ENCODE measurements at regions not wholly inside any gene's neighbourhood (a gene's known extent, or its start where the extent isn't known, plus 50 kb on each side); places are given as distances from the start of the nearest gene placed in this dataset.

- no peak for TF ChIP-seq EZH2 (IDR thresholded peaks at IDR 0.05; ENCODE audit: low read length, missing control alignments)
- Histone ChIP-seq H3K27ac (ENCODE audit: insufficient read depth, low read length) (no peak overlapping the region), H3K36me3 (ENCODE audit: control insufficient read depth, insufficient read depth, low read length) (no peaks in the 10 kb centered on the region), H3K4me1 (ENCODE audit: control insufficient read depth, extremely low read depth, insufficient read depth, low read length) (no peaks in the 10 kb centered on the region), H3K4me2 (ENCODE audit: extremely low read depth, insufficient read depth, low read length) (no peak overlapping the region), H2AFZ (ENCODE audit: low read length) (no peak overlapping the region), H3K9me3 (ENCODE audit: control insufficient read depth, insufficient read depth, low read depth, low read length) (no peaks in the 10 kb centered on the region), H3K27me3 (ENCODE audit: control insufficient read depth, insufficient read depth, low read length) (no peaks in the 10 kb centered on the region), H4K20me1 (ENCODE audit: control insufficient read depth, extremely low read depth, insufficient read depth, low read length) (no peaks in the 10 kb centered on the region), H3K4me3 (replicated peaks in 1 of 4; ENCODE audit: control extremely low read depth in 1 of 4, insufficient read depth in 1 of 4, low read depth in 3 of 4, low read length in 4 of 4) (no peak overlapping the region), H3K9ac (ENCODE audit: insufficient read depth, low read length) (no peak overlapping the region), H3K79me2 (ENCODE audit: control insufficient read depth, insufficient read depth, low read length) (no peaks in the 10 kb centered on the region)
- no peak for DNase-seq (ENCODE audit: low read depth in 2 of 2)
Observed at GRCh38 chr2:191545361-191545760, 132.6 kb upstream of the NABP1 start.

- no peaks in the 10 kb centered on the region for H3K9me3 ChIP-seq (ENCODE audit: control insufficient read depth, insufficient read depth, low read depth, low read length)
- H4K20me1 ChIP-seq (ENCODE audit: control insufficient read depth, extremely low read depth, insufficient read depth, low read length): no peaks in the 10 kb centered on the region
- no peak overlapping the region for H2AFZ ChIP-seq (ENCODE audit: low read length)
- no peak overlapping the region for H3K9ac ChIP-seq (ENCODE audit: insufficient read depth, low read length)
- H3K4me1 ChIP-seq (ENCODE audit: control insufficient read depth, extremely low read depth, insufficient read depth, low read length): no peaks in the 10 kb centered on the region
- no peak for TF ChIP-seq EZH2 (IDR thresholded peaks at IDR 0.05; ENCODE audit: low read length, missing control alignments)
- no peak for TF ChIP-seq CTCF (conservative IDR thresholded peaks at IDR 0.05 in 1 of 2, IDR thresholded peaks at IDR 0.05 in 1 of 2; ENCODE audit: low read depth in 1 of 2, low read length in 2 of 2)
- H3K4me3 ChIP-seq (replicated peaks in 1 of 4; ENCODE audit: control extremely low read depth in 1 of 4, insufficient read depth in 1 of 4, low read depth in 3 of 4, low read length in 4 of 4): no peak overlapping the region
- DNase-seq (ENCODE audit: low read depth in 2 of 2): no peak
- no peak overlapping the region for H3K27ac ChIP-seq (ENCODE audit: insufficient read depth, low read length)
- no peaks in the 10 kb centered on the region for H3K79me2 ChIP-seq (ENCODE audit: control insufficient read depth, insufficient read depth, low read length)
- no peak overlapping the region for H3K4me2 ChIP-seq (ENCODE audit: extremely low read depth, insufficient read depth, low read length)
- H3K36me3 ChIP-seq (ENCODE audit: control insufficient read depth, insufficient read depth, low read length): no peaks in the 10 kb centered on the region
- no peaks in the 10 kb centered on the region for H3K27me3 ChIP-seq (ENCODE audit: control insufficient read depth, insufficient read depth, low read length)
Observed at GRCh38 chr2:191552066-191552465, 125.9 kb upstream of the NABP1 start.

- TF ChIP-seq CTCF (conservative IDR thresholded peaks at IDR 0.05 in 1 of 2, IDR thresholded peaks at IDR 0.05 in 1 of 2; ENCODE audit: low read depth in 1 of 2, low read length in 2 of 2): no peak
- no peak for TF ChIP-seq EZH2 (IDR thresholded peaks at IDR 0.05; ENCODE audit: low read length, missing control alignments)
- Histone ChIP-seq H3K27me3 (ENCODE audit: control insufficient read depth, insufficient read depth, low read length) (no peaks in the 10 kb centered on the region), H4K20me1 (ENCODE audit: control insufficient read depth, extremely low read depth, insufficient read depth, low read length) (no peaks in the 10 kb centered on the region), H3K4me3 (replicated peaks in 1 of 4; ENCODE audit: control extremely low read depth in 1 of 4, insufficient read depth in 1 of 4, low read depth in 3 of 4, low read length in 4 of 4) (no peak overlapping the region), H3K4me1 (ENCODE audit: control insufficient read depth, extremely low read depth, insufficient read depth, low read length) (no peaks in the 10 kb centered on the region), H3K9me3 (ENCODE audit: control insufficient read depth, insufficient read depth, low read depth, low read length) (no peaks in the 10 kb centered on the region), H3K4me2 (ENCODE audit: extremely low read depth, insufficient read depth, low read length) (no peak overlapping the region), H3K79me2 (ENCODE audit: control insufficient read depth, insufficient read depth, low read length) (no peaks in the 10 kb centered on the region), H3K27ac (ENCODE audit: insufficient read depth, low read length) (no peak overlapping the region), H3K9ac (ENCODE audit: insufficient read depth, low read length) (no peak overlapping the region), H3K36me3 (ENCODE audit: control insufficient read depth, insufficient read depth, low read length) (no peaks in the 10 kb centered on the region), H2AFZ (ENCODE audit: low read length) (no peak overlapping the region)
- DNase-seq (ENCODE audit: low read depth in 2 of 2): no peak
Observed at GRCh38 chr2:191554240-191554639, 123.7 kb upstream of the NABP1 start.
